ENCODE measurements at regions not wholly inside any gene's neighbourhood (a gene's known extent, or its start where the extent isn't known, plus 50 kb on each side); places are given as distances from the start of the nearest gene placed in this dataset.

DNA sequence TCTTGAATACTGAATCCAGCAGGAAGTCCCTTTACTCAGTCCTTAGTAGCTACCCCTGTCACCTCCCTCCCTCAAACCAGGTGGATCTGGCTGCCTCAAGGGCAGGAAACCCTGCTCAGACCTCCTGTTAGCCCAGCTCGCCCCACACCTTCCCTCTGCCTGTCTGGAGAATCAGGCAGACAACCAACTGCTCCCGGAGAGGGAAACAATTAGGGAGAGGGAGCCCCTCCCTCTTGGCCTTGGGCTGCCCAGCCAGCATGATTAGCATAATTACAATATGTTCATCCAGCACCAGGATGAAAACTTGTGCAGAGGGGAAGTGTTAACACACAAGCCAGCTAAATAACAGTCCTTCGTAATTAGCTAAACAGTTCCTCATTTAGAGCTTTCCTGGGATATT lies 185.5 kb downstream of the C1D start:
- H3K4me3 ChIP-seq (ENCODE audit: low read depth in 1 of 3, low read length in 3 of 3) = no peak overlapping the region
- TF ChIP-seq JUND (IDR thresholded peaks at IDR 0.05) = no peak
- DNase-seq (ENCODE audit: low spot score) = no peak
- H3K4me1 ChIP-seq (ENCODE audit: control insufficient read depth in 4 of 4, insufficient read depth in 4 of 4, low read length in 3 of 4) = no peaks in the 10 kb centered on the region
- no peak overlapping the region for H3K9ac ChIP-seq (ENCODE audit: low read depth in 1 of 2, low read length in 2 of 2)
- no peaks in the 10 kb centered on the region for H3K27me3 ChIP-seq (ENCODE audit: control insufficient read depth in 4 of 4, insufficient read depth in 4 of 4, low read length in 3 of 4)
- 49% methylated on average over 3 of the region's 3 CpGs for WGBS
- no peaks in the 10 kb centered on the region for H3K9me3 ChIP-seq (ENCODE audit: control insufficient read depth in 4 of 4, low read length in 3 of 4)
- H3K27ac ChIP-seq (ENCODE audit: low read depth in 1 of 2, low read length in 2 of 2) = no peak overlapping the region
- no peaks in the 10 kb centered on the region for H3K36me3 ChIP-seq (ENCODE audit: control insufficient read depth in 4 of 4, insufficient read depth in 3 of 4, low read depth in 1 of 4, low read length in 3 of 4)

DNA sequence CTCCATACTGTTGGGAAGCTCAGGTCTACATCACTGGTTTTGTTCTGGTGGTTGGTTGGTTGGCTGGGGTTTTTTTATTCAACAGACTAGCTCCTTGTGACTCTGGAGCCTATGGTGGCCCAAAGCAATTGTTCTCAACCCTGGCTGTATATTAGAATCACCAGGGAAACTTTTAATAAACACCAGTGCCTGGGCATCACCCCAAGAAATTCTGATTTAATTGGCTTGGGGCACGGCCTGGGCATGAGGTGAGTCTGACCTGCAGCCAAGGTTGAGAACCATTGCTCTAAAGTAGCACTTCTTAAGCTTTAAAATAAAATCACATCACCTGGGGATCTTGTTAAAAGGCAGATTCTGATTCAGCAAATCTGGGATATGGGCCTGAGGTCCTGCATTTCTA lies 184.1 kb downstream of the C1D start:
- H3K27me3 ChIP-seq (ENCODE audit: control insufficient read depth in 4 of 4, insufficient read depth in 4 of 4, low read length in 3 of 4) = no peaks in the 10 kb centered on the region
- WGBS = 77% methylated on average over 1 of the region's 1 CpG
- no peak for TF ChIP-seq FOXA2 (IDR thresholded peaks at IDR 0.05)
- no peak for TF ChIP-seq GABPA (IDR thresholded peaks at IDR 0.05 in 1 of 2, conservative IDR thresholded peaks at IDR 0.05 in 1 of 2)
- DNase-seq (ENCODE audit: low spot score) = no peak
- no peaks in the 10 kb centered on the region for H3K9me3 ChIP-seq (ENCODE audit: control insufficient read depth in 4 of 4, low read length in 3 of 4)
- no peaks in the 10 kb centered on the region for H3K36me3 ChIP-seq (ENCODE audit: control insufficient read depth in 4 of 4, insufficient read depth in 3 of 4, low read depth in 1 of 4, low read length in 3 of 4)
- no peak overlapping the region for H3K4me3 ChIP-seq (ENCODE audit: low read depth in 1 of 3, low read length in 3 of 3)
- H3K4me1 ChIP-seq (ENCODE audit: control insufficient read depth in 4 of 4, insufficient read depth in 4 of 4, low read length in 3 of 4) = no peaks in the 10 kb centered on the region
- no peak overlapping the region for H3K27ac ChIP-seq (ENCODE audit: low read depth in 1 of 2, low read length in 2 of 2)
- no peak overlapping the region for H3K9ac ChIP-seq (ENCODE audit: low read depth in 1 of 2, low read length in 2 of 2)

DNA sequence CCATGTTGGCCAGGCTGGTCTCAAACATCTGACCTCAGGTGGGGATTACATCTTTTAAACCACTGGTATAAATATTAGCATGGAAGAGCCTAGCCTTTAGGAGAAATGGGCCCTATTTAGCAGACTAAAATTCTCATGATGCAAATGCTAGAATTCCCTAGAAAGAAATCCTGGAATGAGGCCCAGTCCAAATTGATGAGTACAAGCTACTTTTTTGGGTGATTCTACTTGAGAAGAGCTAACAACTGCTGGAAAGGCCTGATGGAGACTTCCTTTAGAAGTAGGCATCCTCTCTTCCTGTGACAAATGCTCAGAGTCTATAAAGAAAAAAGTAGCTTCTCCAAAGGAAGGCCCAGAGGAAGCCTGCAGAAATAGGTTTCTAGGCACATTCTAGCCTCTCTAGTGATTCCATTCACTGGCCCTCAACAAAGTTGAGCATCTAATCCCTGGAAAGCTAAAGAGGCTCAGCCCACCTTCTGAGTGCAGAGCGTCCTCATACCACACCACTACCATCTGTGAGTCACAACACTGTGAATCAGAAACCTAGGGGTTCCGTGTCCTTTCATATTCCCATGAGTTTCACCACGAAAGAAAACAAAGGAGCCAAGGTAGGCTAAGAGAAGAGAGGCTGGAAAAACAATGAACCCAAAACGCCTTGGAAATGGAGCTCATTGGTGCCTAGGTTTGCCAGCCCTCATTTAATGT lies 183.1 kb downstream of the C1D start:
- no peak for TF ChIP-seq GABPA (IDR thresholded peaks at IDR 0.05 in 1 of 2, conservative IDR thresholded peaks at IDR 0.05 in 1 of 2)
- TF ChIP-seq, protein P1, sequence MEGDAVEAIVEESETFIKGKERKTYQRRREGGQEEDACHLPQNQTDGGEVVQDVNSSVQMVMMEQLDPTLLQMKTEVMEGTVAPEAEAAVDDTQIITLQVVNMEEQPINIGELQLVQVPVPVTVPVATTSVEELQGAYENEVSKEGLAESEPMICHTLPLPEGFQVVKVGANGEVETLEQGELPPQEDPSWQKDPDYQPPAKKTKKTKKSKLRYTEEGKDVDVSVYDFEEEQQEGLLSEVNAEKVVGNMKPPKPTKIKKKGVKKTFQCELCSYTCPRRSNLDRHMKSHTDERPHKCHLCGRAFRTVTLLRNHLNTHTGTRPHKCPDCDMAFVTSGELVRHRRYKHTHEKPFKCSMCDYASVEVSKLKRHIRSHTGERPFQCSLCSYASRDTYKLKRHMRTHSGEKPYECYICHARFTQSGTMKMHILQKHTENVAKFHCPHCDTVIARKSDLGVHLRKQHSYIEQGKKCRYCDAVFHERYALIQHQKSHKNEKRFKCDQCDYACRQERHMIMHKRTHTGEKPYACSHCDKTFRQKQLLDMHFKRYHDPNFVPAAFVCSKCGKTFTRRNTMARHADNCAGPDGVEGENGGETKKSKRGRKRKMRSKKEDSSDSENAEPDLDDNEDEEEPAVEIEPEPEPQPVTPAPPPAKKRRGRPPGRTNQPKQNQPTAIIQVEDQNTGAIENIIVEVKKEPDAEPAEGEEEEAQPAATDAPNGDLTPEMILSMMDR (IDR thresholded peaks at IDR 0.05; ENCODE audit: low read depth, low read length, missing input control) = no peak
- TF ChIP-seq, protein P2, sequence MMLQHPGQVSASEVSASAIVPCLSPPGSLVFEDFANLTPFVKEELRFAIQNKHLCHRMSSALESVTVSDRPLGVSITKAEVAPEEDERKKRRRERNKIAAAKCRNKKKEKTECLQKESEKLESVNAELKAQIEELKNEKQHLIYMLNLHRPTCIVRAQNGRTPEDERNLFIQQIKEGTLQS (IDR thresholded peaks at IDR 0.05) = no peak
- Histone ChIP-seq H3K27me3 (ENCODE audit: control insufficient read depth in 4 of 4, insufficient read depth in 4 of 4, low read length in 3 of 4) (no peaks in the 10 kb centered on the region), H3K9ac (ENCODE audit: low read depth in 1 of 2, low read length in 2 of 2) (no peak overlapping the region), H3K36me3 (ENCODE audit: control insufficient read depth in 4 of 4, insufficient read depth in 3 of 4, low read depth in 1 of 4, low read length in 3 of 4) (no peaks in the 10 kb centered on the region), H3K4me1 (ENCODE audit: control insufficient read depth in 4 of 4, insufficient read depth in 4 of 4, low read length in 3 of 4) (no peaks in the 10 kb centered on the region), H3K27ac (ENCODE audit: low read depth in 1 of 2, low read length in 2 of 2) (no peak overlapping the region), H3K9me3 (ENCODE audit: control insufficient read depth in 4 of 4, low read length in 3 of 4) (no peaks in the 10 kb centered on the region), H3K4me3 (ENCODE audit: low read depth in 1 of 3, low read length in 3 of 3) (no peak overlapping the region)
- DNase-seq (ENCODE audit: low spot score) = no peak
- WGBS = 76% methylated on average over 4 of the region's 4 CpGs

DNA sequence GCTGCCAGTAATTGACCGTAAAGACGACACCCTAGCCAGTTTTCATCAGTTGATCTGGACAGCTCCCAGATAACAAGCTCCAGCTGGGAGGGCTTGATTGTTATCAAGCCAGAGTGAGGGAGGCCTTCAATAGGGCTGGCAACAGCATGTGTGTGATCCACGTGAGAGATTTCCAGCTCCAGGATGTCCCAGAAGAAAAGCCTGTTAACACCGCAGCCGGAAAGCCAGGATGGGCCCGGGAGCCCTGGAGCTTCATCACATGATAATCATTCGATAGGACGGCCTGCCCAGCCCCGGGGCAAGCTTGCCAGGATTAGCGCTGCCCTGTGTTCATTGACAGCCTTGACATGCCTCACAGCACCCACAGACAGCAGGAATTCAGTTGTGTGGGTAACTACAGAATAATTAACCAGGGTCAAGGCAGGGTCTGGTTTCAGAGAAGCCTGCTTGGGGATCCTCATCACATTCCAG lies 182.5 kb downstream of the C1D start:
- WGBS = 58% methylated on average over 10 of the region's 10 CpGs
- Histone ChIP-seq H3K9ac (ENCODE audit: low read depth in 1 of 2, low read length in 2 of 2) (no peak overlapping the region), H3K4me1 (ENCODE audit: control insufficient read depth in 4 of 4, insufficient read depth in 4 of 4, low read length in 3 of 4) (no peaks in the 10 kb centered on the region), H3K27me3 (ENCODE audit: control insufficient read depth in 4 of 4, insufficient read depth in 4 of 4, low read length in 3 of 4) (no peaks in the 10 kb centered on the region), H3K4me3 (ENCODE audit: low read depth in 1 of 3, low read length in 3 of 3) (no peak overlapping the region), H3K27ac (ENCODE audit: low read depth in 1 of 2, low read length in 2 of 2) (no peak overlapping the region), H3K36me3 (ENCODE audit: control insufficient read depth in 4 of 4, insufficient read depth in 3 of 4, low read depth in 1 of 4, low read length in 3 of 4) (no peaks in the 10 kb centered on the region), H3K9me3 (ENCODE audit: control insufficient read depth in 4 of 4, low read length in 3 of 4) (no peaks in the 10 kb centered on the region)
- DNase-seq (ENCODE audit: low spot score) = no peak
- TF ChIP-seq HNF4G (IDR thresholded peaks at IDR 0.05) (no peak), ZBTB33 (IDR thresholded peaks at IDR 0.05) (no peak)
